RCC 7860 (cell line): ENCODE measurements at regions not wholly inside any gene's neighbourhood (a gene's known extent, or its start where the extent isn't known, plus 50 kb on each side); places are given as distances from the start of the nearest gene placed in this dataset.
"Not testable (repeated sequence)": the region's sequence is repeated elsewhere in the genome, so short reads cannot be mapped to it uniquely, and the experiment has no call there.

Experiments used
- DNase-seq: peaks from one replicate; pipeline ENCODE4 v3.0.0-alpha.2; 2015; ENCODE audit warnings: low spot score
- FAIRE-seq: peaks from 2 replicates; lab custom pipeline; 2012; peaks lifted over from hg19 to GRCh38; lab: Jason Lieb, UNC

GRCh38 chr14:83909507-83909906 lies 1620.4 kb upstream of the FLRT2 start:
- DNase-seq (no peak), FAIRE-seq (no peak)

DNA sequence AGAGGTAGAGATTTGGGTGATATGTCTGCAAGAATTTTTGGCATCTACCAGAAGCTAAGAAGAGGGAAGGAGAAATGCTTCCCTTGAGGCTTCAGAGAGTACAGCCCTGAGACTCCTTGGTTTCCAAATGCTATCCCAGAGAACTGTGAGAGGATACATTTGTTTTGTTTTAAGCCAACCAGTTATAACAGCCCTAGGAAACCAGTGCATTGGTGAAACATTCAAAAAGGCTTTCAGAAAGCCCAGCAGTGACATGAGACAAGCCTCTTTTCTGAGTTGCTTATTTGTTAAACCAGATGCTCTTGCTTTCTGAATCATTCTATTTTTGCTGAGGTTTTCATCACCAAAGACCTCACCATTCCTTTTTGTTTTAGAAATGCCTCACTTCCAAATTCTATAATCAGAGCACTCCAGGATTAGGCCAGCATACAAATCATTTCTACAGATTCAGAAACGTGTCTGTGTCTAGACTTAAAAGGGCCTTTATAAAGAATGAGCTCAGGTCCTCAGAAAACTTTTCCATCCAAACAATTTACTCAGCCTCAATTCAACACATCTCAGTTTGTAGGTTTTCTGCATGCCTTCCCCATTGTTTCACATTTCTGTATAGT lies 1617.8 kb upstream of the FLRT2 start:
- no peak for DNase-seq
- no peak for FAIRE-seq

GRCh38 chr14:83913476-83913875 lies 1616.5 kb upstream of the FLRT2 start:
- FAIRE-seq (no peak), DNase-seq (no peak)

DNA sequence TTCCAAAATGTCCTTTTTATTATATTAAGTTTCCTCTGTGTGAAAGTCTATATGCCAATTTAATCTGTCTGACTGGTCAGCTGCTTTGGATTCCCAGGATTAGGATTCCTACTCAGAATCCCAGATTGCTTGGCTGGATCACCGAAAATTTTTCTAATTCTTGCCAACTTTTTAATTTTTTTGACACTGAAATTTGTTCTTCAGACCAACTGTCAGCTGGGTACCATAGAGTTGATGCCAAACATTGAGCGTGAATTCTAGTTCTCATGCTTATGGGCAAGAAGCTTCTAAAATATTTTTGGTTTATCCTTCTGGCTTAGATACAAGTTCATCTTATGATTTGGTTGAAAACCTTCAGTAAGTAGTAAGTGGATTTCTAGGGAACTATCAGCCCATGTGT lies 1611.4 kb upstream of the FLRT2 start:
- no peak for FAIRE-seq
- no peak for DNase-seq

- FAIRE-seq, DNase-seq: not testable (repeated sequence)
These were observed 1610.3 kb upstream of the FLRT2 start for GRCh38 chr14:83919675-83920074.

DNA sequence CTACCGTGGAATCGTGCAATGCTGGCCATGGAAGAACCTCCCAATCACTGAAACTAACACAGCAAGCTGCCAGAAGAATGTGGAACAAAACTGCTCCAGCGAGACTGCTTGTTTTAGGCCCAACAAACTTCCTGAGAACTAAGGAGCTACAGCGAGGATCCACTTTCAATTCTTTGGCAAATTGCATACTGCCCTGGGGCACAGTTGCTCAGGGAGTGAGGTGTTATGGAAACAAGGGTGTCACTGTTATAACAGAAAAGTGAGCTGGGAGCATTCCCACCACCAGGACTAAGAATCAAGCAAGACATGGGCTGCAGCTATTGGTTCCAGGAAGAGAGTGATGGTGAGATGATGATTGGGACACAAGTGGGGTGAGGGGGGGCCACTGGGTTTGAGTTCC lies 1606.1 kb upstream of the FLRT2 start:
- FAIRE-seq (no peak), DNase-seq (no peak)

DNA sequence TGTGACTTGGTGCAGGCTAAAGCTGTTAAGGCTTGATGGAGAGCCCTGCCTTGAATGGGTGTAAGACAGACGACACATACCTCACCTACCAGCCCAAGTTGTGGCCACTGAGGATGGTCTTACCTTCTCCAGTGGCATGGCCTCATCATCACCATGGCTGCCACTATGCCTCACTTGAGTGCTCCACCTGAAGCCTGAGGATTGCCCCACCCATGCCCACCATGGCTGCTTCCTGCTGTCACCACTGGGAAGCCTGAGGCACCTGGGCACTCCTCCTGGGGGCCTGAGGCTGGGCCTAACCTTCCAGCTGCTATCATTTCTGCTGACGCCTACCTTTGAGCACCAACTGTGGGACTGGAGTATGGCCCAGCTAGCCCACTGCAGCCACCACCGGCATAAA lies 1605.7 kb upstream of the FLRT2 start:
- FAIRE-seq (no peak), DNase-seq (no peak)

GRCh38 chr14:83940253-83940652 lies 1589.7 kb upstream of the FLRT2 start:
- FAIRE-seq (no peak), DNase-seq (no peak)

DNA sequence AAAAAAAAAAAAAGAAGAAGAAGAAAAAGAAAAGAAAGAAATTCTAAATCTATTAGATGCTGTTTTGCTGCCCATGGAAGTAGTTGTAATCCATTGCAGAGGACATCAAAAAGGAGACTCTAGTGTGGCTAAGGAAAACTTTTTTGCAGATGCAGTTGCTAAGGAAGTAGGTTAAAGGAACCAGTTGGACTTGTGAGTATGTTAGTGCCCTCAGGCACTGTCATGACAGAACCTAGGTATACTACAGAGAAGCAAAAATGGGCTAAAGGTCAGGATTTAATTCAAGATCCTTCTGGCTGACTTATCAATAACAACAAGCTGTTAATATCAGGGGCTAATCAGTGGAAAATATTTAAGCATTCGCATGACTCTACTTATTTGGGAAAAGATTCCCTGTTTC lies 1571.6 kb upstream of the FLRT2 start:
- DNase-seq (no peak), FAIRE-seq (no peak)

- no peak for DNase-seq
- no peak for FAIRE-seq
These were observed 1569.0 kb upstream of the FLRT2 start for GRCh38 chr14:83960832-83961512.

DNA sequence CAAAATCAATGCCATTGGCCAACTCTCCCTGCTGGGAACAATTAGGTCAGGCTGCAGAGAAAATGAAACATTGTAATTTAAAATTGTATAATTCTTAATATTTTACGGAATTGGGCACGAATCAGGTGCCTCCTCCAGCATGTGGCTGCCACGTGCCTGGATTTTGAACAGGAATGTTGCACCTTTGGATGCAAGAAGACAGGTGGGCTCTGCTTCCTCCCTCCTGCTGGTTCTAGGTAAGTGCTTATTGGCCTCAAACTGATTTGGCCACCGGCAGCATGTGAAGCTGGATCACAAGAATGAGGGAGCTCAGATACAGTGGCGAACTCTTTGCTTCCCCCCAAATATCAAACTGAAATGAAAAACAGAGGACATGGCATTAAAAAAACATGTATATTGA lies 1559.9 kb upstream of the FLRT2 start:
- no peak for FAIRE-seq
- DNase-seq, result no peak

- DNase-seq (no peak), FAIRE-seq (no peak)
These were observed 1557.3 kb upstream of the FLRT2 start for GRCh38 chr14:83972631-83973030.

DNA sequence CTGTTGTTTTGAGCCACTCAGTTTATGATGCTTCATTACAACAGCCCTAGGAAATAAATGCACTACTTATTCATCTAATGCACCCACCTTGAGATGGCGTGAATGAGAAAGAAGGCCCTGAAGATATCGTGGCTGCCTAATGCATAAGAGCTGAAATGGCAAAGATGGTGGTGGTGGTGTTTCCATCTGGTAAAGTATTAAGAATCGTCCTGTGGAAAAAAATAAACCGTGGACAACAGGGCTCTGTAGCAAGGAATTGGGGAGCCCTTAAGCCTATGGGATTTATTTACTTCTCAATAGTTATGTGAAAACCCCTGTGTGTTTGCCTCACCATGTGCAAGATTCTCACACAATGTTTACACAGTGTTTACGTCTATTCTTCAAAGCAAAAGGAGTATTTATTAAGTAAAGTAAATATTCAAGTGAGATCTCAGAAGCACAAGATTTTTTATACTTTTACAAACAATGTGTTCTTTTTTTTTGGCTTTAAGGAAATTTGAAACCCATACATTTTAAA lies 1555.2 kb upstream of the FLRT2 start:
- no peak for FAIRE-seq

DNA sequence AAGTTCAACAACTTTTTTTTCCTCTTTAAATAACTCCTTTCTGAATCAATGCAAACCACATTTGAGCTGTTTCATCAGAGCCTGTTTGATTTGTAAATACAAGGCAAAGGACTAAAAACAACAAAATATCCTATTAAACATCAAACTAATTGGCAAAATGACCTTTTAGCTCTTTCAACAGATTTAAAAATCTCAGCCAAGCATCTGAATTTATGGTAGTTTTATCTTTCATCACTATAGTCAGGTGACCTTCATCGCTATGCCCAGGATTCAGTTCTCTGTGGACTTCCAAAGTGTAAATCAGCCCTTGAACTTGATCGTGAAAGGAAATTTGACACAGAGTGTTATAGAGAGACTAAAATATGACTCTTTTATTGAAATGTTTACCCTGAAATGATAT lies 1554.5 kb upstream of the FLRT2 start:
- DNase-seq, result no peak
- FAIRE-seq, result no peak

More for the DNA sequence above, 1555.2 kb upstream of the FLRT2 start:
- DNase-seq, result no peak

DNA sequence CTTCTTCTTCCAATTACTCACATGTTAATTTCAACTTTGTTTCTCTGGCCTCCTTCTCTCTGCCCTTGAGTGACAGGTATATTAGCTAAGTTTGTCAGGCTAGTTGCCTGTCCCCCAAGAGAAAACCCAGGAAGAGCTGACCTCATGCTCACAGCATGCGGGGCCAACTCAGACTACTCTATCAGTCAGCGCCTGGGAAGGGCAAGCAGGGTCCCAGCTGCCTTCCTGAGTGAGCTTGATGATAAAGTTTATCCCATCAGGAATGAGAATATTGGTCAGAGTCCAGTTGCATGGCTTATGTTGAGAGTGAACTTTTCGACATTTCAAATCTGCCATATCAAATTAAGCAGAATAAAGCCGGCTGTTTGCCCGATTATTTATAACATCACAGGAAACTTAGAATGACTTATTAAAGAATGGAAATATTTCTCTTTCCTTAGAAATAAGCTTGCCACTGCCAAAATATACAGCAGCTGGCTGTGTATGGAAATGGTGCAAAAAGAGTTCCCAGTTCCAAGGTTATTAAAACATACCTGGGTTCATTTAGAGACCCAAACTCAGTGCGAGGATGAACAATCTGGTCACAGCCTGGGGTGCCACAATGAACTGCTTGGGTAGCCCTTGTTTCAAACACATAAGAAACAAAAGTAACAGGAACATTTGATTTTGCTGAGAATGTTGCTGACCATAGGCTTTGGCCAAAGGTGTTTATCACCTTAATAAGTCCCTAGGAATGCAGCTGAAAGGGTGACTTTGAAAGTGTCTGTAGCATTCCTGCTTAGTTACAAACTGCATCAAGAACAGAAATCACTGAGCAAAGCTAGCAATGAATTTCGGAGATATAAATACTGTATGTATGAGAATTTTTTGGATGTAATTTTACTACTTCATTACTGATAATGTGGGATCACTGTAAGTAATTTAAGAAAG lies 1553.8 kb upstream of the FLRT2 start:
- DNase-seq (no peak), FAIRE-seq (no peak)

DNA sequence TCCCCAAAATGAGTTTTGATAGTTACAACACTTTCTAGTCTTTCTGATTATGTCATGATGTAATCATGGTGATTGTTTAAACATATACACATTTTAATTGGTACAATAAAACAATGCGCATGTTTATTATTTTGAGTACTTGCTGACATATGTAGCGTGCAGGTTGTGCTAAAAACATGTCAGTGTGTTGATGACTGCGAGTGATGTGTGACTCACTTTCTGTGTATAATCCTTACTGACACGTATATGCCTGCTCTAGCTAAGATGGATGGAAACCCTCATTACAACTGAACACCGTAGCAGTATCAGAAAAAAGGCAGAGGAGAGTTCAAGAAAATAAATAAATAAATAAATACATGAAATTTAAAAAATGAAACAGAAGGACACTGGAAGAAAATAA lies 1552.4 kb upstream of the FLRT2 start:
- FAIRE-seq, result no peak

DNA sequence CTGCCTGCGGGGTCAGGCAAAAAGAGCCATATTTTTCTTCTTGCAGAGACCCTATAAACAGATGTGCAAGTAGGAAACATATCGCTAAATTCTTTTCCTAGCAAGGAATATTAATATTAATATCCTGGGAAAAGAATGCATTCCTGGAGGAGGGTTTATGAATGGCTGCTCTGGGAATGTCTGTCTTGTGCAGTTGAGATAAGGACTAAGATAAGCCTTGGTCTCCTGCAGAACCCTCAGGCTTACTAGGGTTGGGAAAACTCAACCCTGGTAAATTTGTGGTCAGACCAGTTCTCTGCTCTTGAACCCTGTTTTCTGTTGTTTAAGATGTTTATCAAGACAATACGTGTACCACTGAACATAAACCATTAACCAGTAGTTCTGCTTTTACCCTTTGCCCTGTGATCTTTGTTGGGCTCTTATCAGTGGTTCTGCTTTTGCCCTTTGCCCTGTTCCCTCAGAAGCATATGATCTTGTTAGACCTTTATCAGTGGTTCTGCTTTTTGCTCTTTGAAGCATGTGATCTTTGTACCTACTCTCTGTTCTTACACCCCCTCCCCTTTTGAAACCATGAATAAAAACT lies 1548.2 kb upstream of the FLRT2 start:
- not testable (repeated sequence) for DNase-seq, FAIRE-seq

More for the DNA sequence above, 1552.4 kb upstream of the FLRT2 start:
- no peak for DNase-seq

DNA sequence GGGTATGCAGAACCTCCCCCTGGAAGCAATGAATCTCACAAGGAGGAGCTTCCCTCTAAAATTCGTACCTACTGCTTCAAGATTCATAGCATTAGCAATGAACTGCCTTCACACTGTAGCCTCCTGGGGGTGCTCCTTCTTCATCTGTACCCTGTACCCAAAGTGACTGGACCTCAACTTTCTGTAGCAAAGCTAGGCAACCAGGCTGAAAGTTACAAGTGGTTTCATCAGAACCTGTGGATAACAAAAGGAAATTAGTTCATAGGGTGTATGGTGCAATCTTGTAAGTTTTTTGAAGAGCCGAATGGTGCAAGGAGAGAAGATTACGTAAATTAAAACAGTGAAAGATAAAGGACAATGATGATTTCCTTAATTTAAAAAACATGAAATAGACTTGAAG lies 1541.7 kb upstream of the FLRT2 start:
- DNase-seq, result no peak
- FAIRE-seq, result no peak

DNA sequence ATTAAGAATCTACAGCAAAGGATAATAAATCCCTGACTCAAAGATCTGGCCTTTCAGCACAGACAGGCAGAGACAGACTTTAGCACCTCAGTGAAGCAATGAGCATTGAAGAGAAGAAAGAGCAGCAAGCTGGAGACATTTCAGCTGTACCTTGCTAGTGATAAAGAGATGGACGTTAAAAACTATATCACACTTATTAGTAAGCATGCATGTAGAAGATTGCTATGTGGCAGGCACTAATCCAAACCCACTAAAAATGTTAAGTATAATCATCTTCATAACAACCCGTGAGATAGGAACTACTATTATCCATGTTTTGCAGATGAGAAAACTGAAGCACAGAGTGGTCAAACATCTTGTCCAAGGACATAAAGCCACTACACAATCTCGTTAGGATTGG lies 1538.3 kb upstream of the FLRT2 start:
- DNase-seq (no peak), FAIRE-seq (no peak)

DNA sequence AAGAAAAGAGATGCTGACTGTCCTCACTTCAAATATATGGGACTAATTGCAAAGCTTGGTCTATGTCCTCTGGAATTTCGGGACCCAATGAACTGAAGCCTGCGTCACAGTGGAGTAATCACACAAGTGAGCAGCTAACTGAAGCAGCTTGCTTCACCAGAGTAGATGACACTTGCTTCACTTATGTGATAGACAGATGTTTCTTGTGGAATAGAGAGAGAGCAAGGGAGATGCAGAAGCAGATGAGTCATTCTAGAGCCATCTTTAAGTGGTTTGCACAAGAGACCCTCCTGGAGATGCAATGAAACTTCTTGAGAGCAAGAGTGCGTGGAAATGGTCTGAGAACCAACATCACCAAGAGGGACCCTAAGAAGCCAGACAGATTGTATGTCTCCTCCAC lies 1537.1 kb upstream of the FLRT2 start:
- DNase-seq (no peak), FAIRE-seq (no peak)

DNA sequence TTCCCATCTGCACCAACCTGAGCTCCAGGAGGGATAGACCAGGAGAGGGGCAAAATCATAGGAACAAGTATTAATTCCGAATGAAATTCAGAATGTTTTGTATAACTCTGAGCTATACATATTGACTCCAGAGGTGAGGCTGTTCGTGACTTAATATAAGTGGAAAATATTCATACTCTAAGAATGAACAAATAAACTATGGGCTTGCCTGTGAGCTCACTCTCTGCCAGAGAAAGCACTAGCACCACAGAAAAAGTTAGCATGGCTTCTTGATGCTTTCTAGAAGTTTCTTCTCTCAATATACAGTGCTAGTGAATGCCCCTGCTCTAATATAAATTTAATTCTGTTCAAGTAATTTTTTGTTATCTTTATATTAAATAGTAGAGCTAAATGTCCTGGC lies 1536.4 kb upstream of the FLRT2 start:
- FAIRE-seq (no peak), DNase-seq (no peak)
